ENCODE measurements at regions not wholly inside any gene's neighbourhood (a gene's known extent, or its start where the extent isn't known, plus 50 kb on each side); places are given as distances from the start of the nearest gene placed in this dataset.

DNA sequence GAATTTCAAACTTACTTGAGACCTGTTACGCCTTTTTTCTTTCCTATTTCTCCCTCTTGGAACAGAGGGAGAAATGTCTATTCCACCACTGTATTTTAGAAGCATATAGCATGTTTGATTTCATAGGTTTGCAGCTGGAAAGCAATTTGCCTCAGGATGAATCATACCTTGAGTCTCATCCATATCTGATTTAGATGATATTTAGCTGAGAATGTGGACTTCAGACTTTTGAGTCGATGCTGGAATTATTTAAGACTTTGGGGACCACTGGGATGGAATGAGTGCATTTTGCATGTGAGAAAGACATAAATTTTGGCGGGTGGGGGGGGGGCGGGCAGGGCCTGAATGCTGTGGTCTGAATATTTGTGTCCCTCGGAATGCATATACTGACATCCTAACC lies 67.3 kb upstream of the FOXN2 start:
- Histone ChIP-seq H3K9me3 (no peaks in the 10 kb centered on the region), H3K27me3 (ENCODE audit: low read depth) (no peaks in the 10 kb centered on the region), H3K36me3 (no peaks in the 10 kb centered on the region), H3K27ac (no peak overlapping the region), H3K4me3 (no peak overlapping the region), H3K4me1 (peaks cover 38% of the 10 kb centered on the region)
- ATAC-seq (no peak), DNase-seq (no peak)
- TF ChIP-seq CTCF (IDR thresholded peaks at IDR 0.05) = no peak
- intact Hi-C loops (cut with DNase I) = no loop called here

DNA sequence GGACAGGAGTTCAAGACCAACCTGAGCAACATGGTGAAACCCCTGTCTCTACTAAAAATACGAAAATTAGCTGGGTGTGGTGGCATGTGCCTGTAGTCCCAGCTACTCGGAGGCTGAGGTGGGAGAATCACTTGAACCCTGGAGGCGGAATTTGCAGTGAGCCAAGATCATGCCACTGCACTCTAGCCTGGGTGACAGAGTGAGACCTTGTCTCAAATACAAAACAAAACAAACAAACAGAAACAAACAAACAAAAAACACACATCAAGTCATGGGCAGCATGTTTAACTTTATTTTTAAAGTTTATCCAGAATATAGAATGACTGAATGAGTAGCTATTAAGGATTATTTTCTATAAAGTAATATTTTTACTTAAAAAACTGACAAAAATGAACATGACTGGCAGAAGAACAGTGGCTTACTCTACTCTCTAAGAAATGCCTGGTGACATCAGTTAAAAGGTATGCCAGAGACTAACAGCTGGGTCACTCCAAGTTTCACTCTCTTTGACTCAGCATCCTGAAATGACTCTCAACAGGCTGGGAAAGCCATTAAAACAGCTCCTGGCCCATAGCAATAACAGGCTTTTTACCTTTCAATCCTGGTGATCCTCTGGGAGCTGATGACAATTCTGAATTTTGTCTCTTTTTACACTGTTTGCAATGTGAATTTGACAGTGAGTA lies 66.1 kb upstream of the FOXN2 start:
- no peaks in the 10 kb centered on the region for H3K9me3 ChIP-seq
- H3K4me3 ChIP-seq = no peak overlapping the region
- no peak for DNase-seq
- H3K4me1 ChIP-seq = peaks cover 38% of the 10 kb centered on the region
- intact Hi-C loops (cut with DNase I) = no loop called here
- H3K36me3 ChIP-seq = no peaks in the 10 kb centered on the region
- H3K27me3 ChIP-seq (ENCODE audit: low read depth) = no peaks in the 10 kb centered on the region
- ATAC-seq = peak; percentile 79 to 90
- no peak for TF ChIP-seq CTCF (IDR thresholded peaks at IDR 0.05)
- H3K27ac ChIP-seq = no peak overlapping the region

GRCh38 chr2:48249025-48249424 lies 65.5 kb upstream of the FOXN2 start:
- TF ChIP-seq CTCF (IDR thresholded peaks at IDR 0.05) = no peak
- no peaks in the 10 kb centered on the region for H3K36me3 ChIP-seq
- intact Hi-C loops (cut with DNase I) = no loop called here
- no peaks in the 10 kb centered on the region for H3K9me3 ChIP-seq
- DNase-seq (no peak), ATAC-seq (peak in 1 of 2 donors; percentile 51)
- H3K27me3 ChIP-seq (ENCODE audit: low read depth) = no peaks in the 10 kb centered on the region
- H3K27ac ChIP-seq = no peak overlapping the region
- no peak overlapping the region for H3K4me3 ChIP-seq
- H3K4me1 ChIP-seq = peaks cover 38% of the 10 kb centered on the region

GRCh38 chr2:48249631-48250473 lies 64.6 kb upstream of the FOXN2 start:
- intact Hi-C loops (cut with DNase I) = no loop called here
- ATAC-seq (peak; percentile 46 to 50), DNase-seq (no peak)
- H3K36me3 ChIP-seq = no peaks in the 10 kb centered on the region
- H3K9me3 ChIP-seq = no peaks in the 10 kb centered on the region
- peaks cover 38% of the 10 kb centered on the region for H3K4me1 ChIP-seq
- no peaks in the 10 kb centered on the region for H3K27me3 ChIP-seq (ENCODE audit: low read depth)
- no peak for TF ChIP-seq CTCF (IDR thresholded peaks at IDR 0.05)
- peak overlapping the region; percentile 25 for H3K27ac ChIP-seq
- H3K4me3 ChIP-seq = no peak overlapping the region

DNA sequence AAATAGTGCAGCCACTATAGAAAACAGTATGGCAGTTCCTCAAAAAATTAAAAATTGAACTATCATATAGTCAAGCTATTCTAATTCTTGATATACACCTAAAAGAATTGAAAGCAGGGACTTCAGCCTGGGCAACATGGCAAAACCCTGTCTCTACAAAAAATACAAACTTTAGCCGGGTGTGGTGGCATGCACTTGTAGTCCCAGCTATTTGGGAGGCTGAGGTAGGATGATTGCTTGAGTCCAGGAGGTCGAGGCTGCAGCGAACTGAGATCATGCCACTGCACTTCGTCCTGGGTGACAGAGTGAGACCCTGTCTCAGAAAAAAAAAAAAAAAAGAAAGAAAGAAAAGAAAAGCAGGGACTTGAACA lies 64.0 kb upstream of the FOXN2 start:
- Histone ChIP-seq H3K36me3 (no peaks in the 10 kb centered on the region), H3K27me3 (ENCODE audit: low read depth) (no peaks in the 10 kb centered on the region), H3K4me3 (no peak overlapping the region), H3K4me1 (peaks cover 38% of the 10 kb centered on the region), H3K27ac (no peak overlapping the region), H3K9me3 (no peaks in the 10 kb centered on the region)
- ATAC-seq (no peak), DNase-seq (no peak)
- no peak for TF ChIP-seq CTCF (IDR thresholded peaks at IDR 0.05)
- intact Hi-C loops (cut with DNase I) = no loop called here
